Type B pancreatic cell (in vitro differentiated cells): ENCODE measurements at regions not wholly inside any gene's neighbourhood (a gene's known extent, or its start where the extent isn't known, plus 50 kb on each side); places are given as distances from the start of the nearest gene placed in this dataset.

Source experiments
- DNase-seq: peaks from one replicate; pipeline ENCODE4 v3.0.0; 2021; ENCODE audit warnings: mixed read lengths; ENCODE audit not compliant: unreplicated experiment; ENCODE audit errors: extremely low spot score
- H3K27ac Mint-ChIP-seq: 2 replicates; pipeline ENCODE4 v1.8.0; 2021; ENCODE audit warnings: mild to moderate bottlenecking, mixed read lengths
- H3K27me3 Mint-ChIP-seq: 2 replicates; pipeline ENCODE4 v1.8.0; 2021; ENCODE audit warnings: mixed read lengths
- H3K36me3 Mint-ChIP-seq: 2 replicates; pipeline ENCODE4 v1.8.0; 2021; ENCODE audit warnings: mixed read lengths
- H3K4me1 Mint-ChIP-seq: one replicate; pipeline ENCODE4 v1.8.0; 2021; ENCODE audit warnings: mixed read lengths; ENCODE audit not compliant: unreplicated experiment
- H3K4me3 Mint-ChIP-seq: 2 replicates; pipeline ENCODE4 v1.8.0; 2021; ENCODE audit warnings: mild to moderate bottlenecking, mixed read lengths
- H3K9me3 Mint-ChIP-seq: 2 replicates; pipeline ENCODE4 v1.8.0; 2021; ENCODE audit warnings: mixed read lengths
- CTCF ChIP-seq: fragments of 200-600 bp; sonication (generic); conservative IDR thresholded peaks from 2 replicates; pipeline ENCODE4 v1.5.0; 2021; ENCODE audit warnings: antibody characterized with exemption, mild to moderate bottlenecking

DNA sequence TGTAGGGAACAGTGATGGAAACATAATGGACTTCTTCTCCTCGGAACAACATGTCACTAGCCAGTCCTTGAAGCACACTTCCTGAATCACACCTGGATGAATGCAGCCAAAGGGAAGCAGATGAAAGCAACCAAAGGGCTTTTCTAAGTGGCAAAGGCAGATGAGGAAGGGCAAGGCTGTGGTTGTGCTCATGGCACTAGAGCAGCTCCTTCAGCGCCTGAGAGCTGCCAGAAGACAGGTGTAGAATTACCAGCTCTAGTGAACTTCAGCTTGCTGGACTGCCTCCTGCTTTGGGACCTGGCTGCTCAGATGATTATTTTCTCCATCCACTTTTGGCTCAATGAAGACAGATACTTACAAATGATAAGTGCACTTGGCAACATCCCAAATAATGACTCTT lies 1372.1 kb upstream of the SEL1L start:
- TF ChIP-seq CTCF = no peak
- H3K9me3 Mint-ChIP-seq = peaks cover 5% of the 10 kb centered on the region
- H3K4me3 Mint-ChIP-seq = no peak overlapping the region
- no peaks in the 10 kb centered on the region for H3K4me1 Mint-ChIP-seq
- H3K27ac Mint-ChIP-seq = no peak overlapping the region
- no peak for DNase-seq
- peaks cover 4% of the 10 kb centered on the region for H3K27me3 Mint-ChIP-seq
- H3K36me3 Mint-ChIP-seq = no peaks in the 10 kb centered on the region

GRCh38 chr14:82911930-82912329 lies 1378.3 kb upstream of the SEL1L start:
- Mint-ChIP-seq H3K27ac (no peak overlapping the region), H3K36me3 (no peaks in the 10 kb centered on the region), H3K9me3 (no peaks in the 10 kb centered on the region), H3K4me1 (peaks cover 5% of the 10 kb centered on the region), H3K4me3 (no peak overlapping the region), H3K27me3 (no peaks in the 10 kb centered on the region)
- no peak for TF ChIP-seq CTCF
- no peak for DNase-seq

DNA sequence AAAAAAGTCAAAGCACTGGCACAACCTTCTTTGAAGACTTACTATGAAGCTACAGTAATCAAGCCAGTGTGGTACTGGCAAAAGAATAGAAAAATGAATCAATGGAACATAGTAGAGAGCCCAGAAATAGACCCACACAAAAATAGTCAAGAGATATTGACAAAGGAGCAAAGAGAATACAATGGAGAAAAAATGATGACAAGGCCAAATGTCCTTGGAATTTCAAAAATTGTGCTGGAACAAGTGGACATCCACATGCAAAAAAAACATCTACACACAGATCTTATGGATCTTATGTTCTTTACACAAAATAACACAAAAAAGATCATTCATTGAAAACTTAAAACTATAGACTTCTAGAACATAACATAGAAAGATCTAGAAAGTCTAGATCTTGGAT lies 1379.7 kb upstream of the SEL1L start:
- no peaks in the 10 kb centered on the region for H3K27me3 Mint-ChIP-seq
- no peak for TF ChIP-seq CTCF

GRCh38 chr14:82915381-82915780 lies 1381.7 kb upstream of the SEL1L start:
- Mint-ChIP-seq H3K27ac (no peak overlapping the region), H3K27me3 (no peaks in the 10 kb centered on the region), H3K4me3 (no peak overlapping the region), H3K9me3 (no peaks in the 10 kb centered on the region), H3K4me1 (peaks cover 5% of the 10 kb centered on the region), H3K36me3 (no peaks in the 10 kb centered on the region)
- no peak for DNase-seq
- TF ChIP-seq CTCF = no peak

More for the DNA sequence above, 1379.7 kb upstream of the SEL1L start:
- Mint-ChIP-seq H3K4me1 (peaks cover 5% of the 10 kb centered on the region), H3K27ac (no peak overlapping the region), H3K4me3 (no peak overlapping the region), H3K36me3 (no peaks in the 10 kb centered on the region), H3K9me3 (no peaks in the 10 kb centered on the region)
- DNase-seq = no peak

GRCh38 chr14:82935691-82936090 lies 1402.0 kb upstream of the SEL1L start:
- no peaks in the 10 kb centered on the region for H3K9me3 Mint-ChIP-seq
- H3K36me3 Mint-ChIP-seq = no peaks in the 10 kb centered on the region
- no peak for TF ChIP-seq CTCF
- DNase-seq = no peak
- H3K27me3 Mint-ChIP-seq = no peaks in the 10 kb centered on the region
- no peaks in the 10 kb centered on the region for H3K4me1 Mint-ChIP-seq
- no peak overlapping the region for H3K4me3 Mint-ChIP-seq
- H3K27ac Mint-ChIP-seq = no peak overlapping the region

GRCh38 chr14:82951171-82951570 lies 1417.5 kb upstream of the SEL1L start:
- Mint-ChIP-seq H3K27me3 (no peaks in the 10 kb centered on the region), H3K4me1 (no peaks in the 10 kb centered on the region)
- no peak for TF ChIP-seq CTCF

More at GRCh38 chr14:82951171-82951570, 1417.5 kb upstream of the SEL1L start:
- Mint-ChIP-seq H3K4me3 (no peak overlapping the region), H3K9me3 (no peaks in the 10 kb centered on the region), H3K27ac (no peak overlapping the region), H3K36me3 (no peaks in the 10 kb centered on the region)
- DNase-seq = no peak
